K562 (cell line): ENCODE measurements at regions not wholly inside any gene's neighbourhood (a gene's known extent, or its start where the extent isn't known, plus 50 kb on each side); places are given as distances from the start of the nearest gene placed in this dataset.

Experiments
- ATAC-seq: fragments of 200-7000 bp; cut with Tn5 transposase; 3 replicates; pipeline ENCODE4 v1.9.1; 2020; ENCODE audit warnings: moderate library complexity
- BruUV-seq: library from RNA; stranded (reverse); fragments of 400-500 nt; replicated peaks from 2 replicates; lab custom pipeline; 2021; lab: Mats Ljungman, UMichigan
- CTCF ChIA-PET: fragments of 300-600 bp; formaldehyde crosslinking; extraction: SDS; loops from one replicate; lab custom pipeline; 2021; ENCODE audit warnings: low intra/inter-chr PET ratio; lab: Yijun Ruan, JAX
- POLR2A ChIA-PET: fragments of 300-600, 350-650 bp; sonication (Branson Sonifier 250); formaldehyde crosslinking; extraction: SDS; loops from one replicate; lab custom pipeline; 2021; ENCODE audit warnings: antibody characterized with exemption, inconsistent platforms; lab: Yijun Ruan, JAX
- DNase-seq, 4 experiments: peaks; one replicate each; pipeline versions ENCODE4 v3.0.0 to v3.0.0-alpha.2; 2011 to 2018; ENCODE audit warnings: low spot score in 3 of 4, mixed read lengths in 3 of 4; ENCODE audit errors: extremely low read depth in 1 of 4
- FAIRE-seq: peaks from 2 replicates; lab custom pipeline; 2011; peaks lifted over from hg19 to GRCh38; lab: Jason Lieb, UNC
- H2AFZ ChIP-seq: 2 replicates; pipeline ENCODE4 v1.6.0; 2011; ENCODE audit warnings: low read depth, low read length, control low read depth, inconsistent platforms
- H3K27ac ChIP-seq: fragments of 200-600 bp; 3 replicates; pipeline ENCODE4 v1.8.0; 2011; ENCODE audit warnings: low read depth, mild to moderate bottlenecking, control low read depth, inconsistent platforms, low read length, moderate library complexity, mixed read lengths; ENCODE audit errors: extremely low read depth
- H3K27me3 ChIP-seq, 2 experiments: fragments of 300-600 bp in 1 of 2; 2 replicates in 1 of 2; 3 replicates in 1 of 2; pipeline versions ENCODE4 v1.6.0 to v1.8.0; 2011; ENCODE audit warnings: inconsistent platforms in 2 of 2, low read length in 2 of 2, mild to moderate bottlenecking in 1 of 2, mixed read lengths in 1 of 2, moderate library complexity in 1 of 2; ENCODE audit not compliant: control insufficient read depth in 2 of 2, insufficient read depth in 2 of 2
- H3K36me3 ChIP-seq: fragments of 300-600 bp; 3 replicates; pipeline ENCODE4 v1.8.0; 2011; ENCODE audit warnings: mild to moderate bottlenecking, low read length, inconsistent platforms; ENCODE audit not compliant: control insufficient read depth, insufficient read depth
- H3K4me1 ChIP-seq, 2 experiments: fragments of 200-600 bp in 1 of 2; replicated peaks in 1 of 2; 2 replicates in 1 of 2; 3 replicates in 1 of 2; pipeline versions ENCODE4 v1.5.1 to v1.8.0; 2011; ENCODE audit warnings: inconsistent platforms in 2 of 2, low read length in 2 of 2, mild to moderate bottlenecking in 1 of 2, mixed read lengths in 1 of 2, moderate library complexity in 1 of 2; ENCODE audit not compliant: control insufficient read depth in 2 of 2, insufficient read depth in 2 of 2
- H3K4me2 ChIP-seq: 2 replicates; pipeline ENCODE4 v1.6.1; 2011; ENCODE audit warnings: low read length, control low read depth, inconsistent platforms, mixed read lengths; ENCODE audit not compliant: insufficient read depth
- H3K4me3 ChIP-seq: fragments of 200-600 bp; sonication (generic), shearing (Covaris generic); 2 replicates; pipeline ENCODE4 v1.5.1; 2016; ENCODE audit warnings: control low read depth, inconsistent platforms
- H3K79me2 ChIP-seq: fragments of 200-600 bp; 3 replicates; pipeline ENCODE4 v1.8.0; 2011; ENCODE audit warnings: low read length, inconsistent platforms; ENCODE audit not compliant: control insufficient read depth, insufficient read depth
- H3K9ac ChIP-seq, 2 experiments: 2 replicates each; pipeline versions ENCODE4 v1.6.0 to v1.6.1; 2011; ENCODE audit warnings: low read depth in 2 of 2, low read length in 2 of 2, control low read depth in 1 of 2, inconsistent platforms in 1 of 2, mild to moderate bottlenecking in 1 of 2, mixed read lengths in 1 of 2; ENCODE audit not compliant: insufficient read depth in 1 of 2
- H3K9me1 ChIP-seq: one replicate; pipeline ENCODE4 v1.6.0; 2011; ENCODE audit warnings: inconsistent platforms, mild to moderate bottlenecking, low read length, moderate library complexity; ENCODE audit not compliant: control insufficient read depth, insufficient read depth
- H3K9me3 ChIP-seq: replicated peaks from 2 replicates; pipeline ENCODE4 v1.5.1; 2011; ENCODE audit warnings: low read depth, low read length, inconsistent platforms; ENCODE audit not compliant: control insufficient read depth, insufficient read depth
- H4K20me1 ChIP-seq: replicated peaks from 2 replicates; pipeline ENCODE4 v1.6.1; 2011; ENCODE audit warnings: low read length, inconsistent platforms, mixed read lengths; ENCODE audit not compliant: control insufficient read depth, insufficient read depth
- ARHGAP35 ChIP-seq: fragments of 450-650 bp; IDR thresholded peaks from 2 replicates; pipeline ENCODE4 v1.6.1; 2018; ENCODE audit not compliant: partially characterized antibody
- CBX1 ChIP-seq: sonication (generic); IDR thresholded peaks from 2 replicates; pipeline ENCODE4 v1.6.1; 2016; ENCODE audit warnings: antibody characterized with exemption, low read depth, mild to moderate bottlenecking
- COPS2 ChIP-seq: fragments of 450-650 bp; conservative IDR thresholded peaks from 2 replicates; pipeline ENCODE4 v1.6.1; 2016; ENCODE audit warnings: mild to moderate bottlenecking, moderate library complexity
- GATAD2B ChIP-seq: fragments of 450-650 bp; IDR thresholded peaks from 2 replicates; pipeline ENCODE4 v1.6.1; 2017; ENCODE audit warnings: mild to moderate bottlenecking, borderline replicate concordance
- NFIC ChIP-seq: fragments of 450-650 bp; IDR thresholded peaks from 2 replicates; pipeline ENCODE4 v1.6.1; 2017; ENCODE audit warnings: mild to moderate bottlenecking, inconsistent platforms
- POLR2AphosphoS2 ChIP-seq: IDR thresholded peaks from 2 replicates; pipeline ENCODE4 v1.6.1; 2012; ENCODE audit warnings: low read length, improper control_type of control experiment
- ZBTB7A ChIP-seq: IDR thresholded peaks from 2 replicates; pipeline ENCODE4 v1.6.1; 2011; ENCODE audit warnings: low read depth, mild to moderate bottlenecking, low read length, moderate library complexity, borderline replicate concordance; ENCODE audit not compliant: control insufficient read depth
- ZKSCAN1 ChIP-seq: fragments of 150-350 bp; IDR thresholded peaks from 2 replicates; pipeline ENCODE4 v1.6.1; 2016; ENCODE audit warnings: low read depth, low read length
- ZNF134 ChIP-seq: fragments of 250-450 bp; sonication (Bioruptor Pico); conservative IDR thresholded peaks from 2 replicates; pipeline ENCODE4 v1.4.0; 2020
- ZNF143 ChIP-seq: sonication (generic); formaldehyde crosslinking; IDR thresholded peaks from 2 replicates; pipeline ENCODE4 v1.9.0; 2022; ENCODE audit warnings: mild to moderate bottlenecking, missing genetic modification reagents
- ZNF24 ChIP-seq: fragments of 450-650 bp; IDR thresholded peaks from 2 replicates; pipeline ENCODE4 v1.6.1; 2016
- ZNF384 ChIP-seq: IDR thresholded peaks from 2 replicates; pipeline ENCODE4 v1.6.1; 2012; ENCODE audit warnings: low read depth, low read length, improper control_type of control experiment
- ZNF717 ChIP-seq: fragments of 250-450 bp; sonication (Bioruptor Pico); IDR thresholded peaks from 2 replicates; pipeline ENCODE4 v1.5.0; 2021
- WGBS: fragments of 100-300 bp; shearing (Covaris generic); methylation state at CpG from one replicate; pipeline ENCODE4 v1.1.6; 2016; ENCODE audit warnings: low coverage, mixed read lengths; ENCODE audit not compliant: insufficient coverage; ENCODE audit errors: missing lambda C conversion rate; 5-methylcytosine and 5-hydroxymethylcytosine counted together
- in situ Hi-C: fragments of 300-500 bp; cut with MboI; formaldehyde crosslinking; loops from 4 replicates; pipeline ENCODE4 v1.15.0; 2018; ENCODE audit warnings: inconsistent platforms, mixed read lengths
- intact Hi-C: fragments of 100-400 bp; cut with micrococcal nuclease; formaldehyde crosslinking; loops from 2 replicates; pipeline ENCODE4 v1.14.2; 2022
- TF ChIP-seq, protein P1 (sequence below): fragments of 250-450 bp; sonication (Bioruptor Pico); IDR thresholded peaks from 2 replicates; pipeline ENCODE4 v1.8.0; 2022; ENCODE audit warnings: inconsistent platforms, mild to moderate bottlenecking, moderate library complexity, borderline replicate concordance
- TF ChIP-seq, protein P2 (sequence below): sonication (generic); formaldehyde crosslinking; IDR thresholded peaks from 2 replicates; pipeline ENCODE4 v1.8.0; 2022; ENCODE audit warnings: missing genetic modification reagents, mild to moderate bottlenecking, borderline replicate concordance
- TF ChIP-seq, protein P3 (sequence below): fragments of 250-450 bp; sonication (Bioruptor Pico); IDR thresholded peaks from 2 replicates; pipeline ENCODE4 v1.8.0; 2022; ENCODE audit warnings: inconsistent platforms

DNA sequence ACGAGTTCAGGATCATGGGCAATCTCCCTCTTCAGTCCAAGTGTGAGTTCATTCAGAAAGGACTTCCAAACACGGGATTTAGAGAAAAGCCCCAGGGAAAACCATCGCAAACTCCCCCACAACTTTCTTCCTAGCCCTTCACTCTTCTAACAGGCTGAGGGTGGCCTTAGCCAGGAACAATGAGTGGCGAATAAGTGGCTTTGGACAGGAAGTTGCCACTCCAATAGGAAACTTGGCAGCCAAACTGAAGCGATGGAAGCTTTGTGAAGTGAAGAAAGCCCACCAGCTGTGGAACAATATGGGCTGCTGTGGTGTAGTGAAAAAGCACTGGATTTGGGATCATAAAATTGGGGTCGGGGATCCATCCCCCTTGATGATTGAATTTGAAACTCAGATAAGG, 193.2 kb downstream of the TEX36 start:
- intact Hi-C loops, result no loop called here
- Histone ChIP-seq H3K27me3 (peaks cover 2 to 3% of the 10 kb centered on the region in 2 experiments; a peak in 1 of 5 replicates), H4K20me1 (no peaks in the 10 kb centered on the region), H3K9ac (no peak overlapping the region), H3K4me2 (no peak overlapping the region), H3K4me3 (no peak overlapping the region), H2AFZ (no peak overlapping the region), H3K9me1 (no peaks in the 10 kb centered on the region), H3K9me3 (no peaks in the 10 kb centered on the region), H3K4me1 (no peaks in the 10 kb centered on the region), H3K27ac (no peak overlapping the region), H3K79me2 (no peaks in the 10 kb centered on the region), H3K36me3 (no peaks in the 10 kb centered on the region)
- WGBS, result 0% methylated on average over 6 of the region's 6 CpGs
- no peak for DNase-seq
- no TSS peak for BruUV-seq
- in situ Hi-C loops, result no loop called here
- POLR2A ChIA-PET, result no interaction called here
- CTCF ChIA-PET, result no interaction called here
- TF ChIP-seq ARHGAP35 (no peak), ZNF717 (no peak), ZNF384 (no peak), GATAD2B (no peak), ZKSCAN1 (no peak), POLR2AphosphoS2 (no peak), ZNF134 (CRISPR knock-in tag) (no peak), ZBTB7A (no peak), COPS2 (no peak), ZNF143 (CRISPR knock-in tag) (no peak), CBX1 (no peak), NFIC (no peak), ZNF24 (no peak)
- TF ChIP-seq, protein P1, sequence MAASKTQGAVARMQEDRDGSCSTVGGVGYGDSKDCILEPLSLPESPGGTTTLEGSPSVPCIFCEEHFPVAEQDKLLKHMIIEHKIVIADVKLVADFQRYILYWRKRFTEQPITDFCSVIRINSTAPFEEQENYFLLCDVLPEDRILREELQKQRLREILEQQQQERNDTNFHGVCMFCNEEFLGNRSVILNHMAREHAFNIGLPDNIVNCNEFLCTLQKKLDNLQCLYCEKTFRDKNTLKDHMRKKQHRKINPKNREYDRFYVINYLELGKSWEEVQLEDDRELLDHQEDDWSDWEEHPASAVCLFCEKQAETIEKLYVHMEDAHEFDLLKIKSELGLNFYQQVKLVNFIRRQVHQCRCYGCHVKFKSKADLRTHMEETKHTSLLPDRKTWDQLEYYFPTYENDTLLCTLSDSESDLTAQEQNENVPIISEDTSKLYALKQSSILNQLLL (CRISPR knock-in tag), result no peak
- TF ChIP-seq, protein P2, sequence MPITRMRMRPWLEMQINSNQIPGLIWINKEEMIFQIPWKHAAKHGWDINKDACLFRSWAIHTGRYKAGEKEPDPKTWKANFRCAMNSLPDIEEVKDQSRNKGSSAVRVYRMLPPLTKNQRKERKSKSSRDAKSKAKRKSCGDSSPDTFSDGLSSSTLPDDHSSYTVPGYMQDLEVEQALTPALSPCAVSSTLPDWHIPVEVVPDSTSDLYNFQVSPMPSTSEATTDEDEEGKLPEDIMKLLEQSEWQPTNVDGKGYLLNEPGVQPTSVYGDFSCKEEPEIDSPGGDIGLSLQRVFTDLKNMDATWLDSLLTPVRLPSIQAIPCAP (CRISPR knock-in tag), result no peak
- TF ChIP-seq, protein P3, sequence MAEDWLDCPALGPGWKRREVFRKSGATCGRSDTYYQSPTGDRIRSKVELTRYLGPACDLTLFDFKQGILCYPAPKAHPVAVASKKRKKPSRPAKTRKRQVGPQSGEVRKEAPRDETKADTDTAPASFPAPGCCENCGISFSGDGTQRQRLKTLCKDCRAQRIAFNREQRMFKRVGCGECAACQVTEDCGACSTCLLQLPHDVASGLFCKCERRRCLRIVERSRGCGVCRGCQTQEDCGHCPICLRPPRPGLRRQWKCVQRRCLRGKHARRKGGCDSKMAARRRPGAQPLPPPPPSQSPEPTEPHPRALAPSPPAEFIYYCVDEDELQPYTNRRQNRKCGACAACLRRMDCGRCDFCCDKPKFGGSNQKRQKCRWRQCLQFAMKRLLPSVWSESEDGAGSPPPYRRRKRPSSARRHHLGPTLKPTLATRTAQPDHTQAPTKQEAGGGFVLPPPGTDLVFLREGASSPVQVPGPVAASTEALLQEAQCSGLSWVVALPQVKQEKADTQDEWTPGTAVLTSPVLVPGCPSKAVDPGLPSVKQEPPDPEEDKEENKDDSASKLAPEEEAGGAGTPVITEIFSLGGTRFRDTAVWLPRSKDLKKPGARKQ (CRISPR knock-in tag), result no peak
- TF ChIP-seq, all 486 proteins: peak for 0
- ATAC-seq (no peak), FAIRE-seq (no peak)
